ENCODE measurements at regions not wholly inside any gene's neighbourhood (a gene's known extent, or its start where the extent isn't known, plus 50 kb on each side); places are given as distances from the start of the nearest gene placed in this dataset.

DNA sequence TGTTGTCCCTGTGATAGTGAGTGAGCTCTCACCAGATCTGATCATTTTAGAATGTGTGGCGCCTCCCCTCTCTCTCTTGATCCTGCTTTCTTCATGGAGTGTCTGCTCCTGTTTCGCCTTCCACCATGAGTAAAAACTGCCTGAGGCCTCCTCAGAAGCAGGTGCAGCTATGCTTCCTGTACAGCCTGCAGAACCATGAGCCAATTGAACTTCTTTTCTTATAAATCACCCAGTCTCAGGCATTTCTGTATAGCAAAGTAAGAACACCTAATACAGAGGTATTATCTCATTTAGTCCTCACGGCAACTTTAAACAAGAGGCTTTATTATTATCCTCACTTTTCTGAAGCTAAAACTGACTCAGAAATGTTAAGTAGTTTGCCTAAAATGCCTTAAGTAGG, 81.3 kb upstream of the BTG1 start:
- in situ Hi-C loops (cut with MboI), result no loop called here
- H3K9me3 ChIP-seq (replicated peaks; ENCODE audit: control insufficient read depth, insufficient read depth, low read length), result no peaks in the 10 kb centered on the region
- SMC1A ChIA-PET (ENCODE audit: uncharacterized antibody, unreplicated experiment), result interaction anchor here (1.2 to 2.4 kb wide), 4 partner anchors 10 to 56 kb away, joined by 3 to 12 read pairs (median 4); no protein-coding TSS in a partner anchor

More for the DNA sequence above, 81.3 kb upstream of the BTG1 start:
- no peaks in the 10 kb centered on the region for H3K79me2 ChIP-seq (ENCODE audit: control insufficient read depth, insufficient read depth, low read length)
- CTCF ChIA-PET, result interaction anchor here (0.9 kb wide), 1 partner anchor 12 kb away, joined by 3 read pairs; no protein-coding TSS in a partner anchor
- no peak overlapping the region for H3K4me3 ChIP-seq
- no TSS peak for BruUV-seq (replicated peaks)
- H3K36me3 ChIP-seq (ENCODE audit: control insufficient read depth in 2 of 2, insufficient read depth in 2 of 2, low read length in 1 of 2), result no peaks in the 10 kb centered on the region
- 81% methylated on average over 3 of the region's 3 CpGs for WGBS (ENCODE audit: insufficient coverage, insufficient replicate concordance, low lambda C conversion rate, missing lambda C conversion rate)
- intact Hi-C loops (cut with micrococcal nuclease; ENCODE audit: unreplicated experiment), result no loop called here
- no peak overlapping the region for H3K4me2 ChIP-seq (ENCODE audit: control insufficient read depth, insufficient read depth)
- no peaks in the 10 kb centered on the region for H3K27me3 ChIP-seq (replicated peaks in 1 of 2; ENCODE audit: control insufficient read depth in 2 of 2, insufficient read depth in 2 of 2, low read length in 1 of 2)
- ATAC-seq (no peak), DNase-seq (ENCODE audit: low read depth, low spot score) (no peak), FAIRE-seq (no peak)
- H3K27ac ChIP-seq (ENCODE audit: control insufficient read depth, insufficient read depth), result no peak overlapping the region
- RAD21 ChIA-PET (ENCODE audit: unreplicated experiment), result no interaction called here
- no peaks in the 10 kb centered on the region for H4K20me1 ChIP-seq (ENCODE audit: control insufficient read depth, insufficient read depth)
- no peak for TF ChIP-seq YY1 (IDR thresholded peaks at IDR 0.05; ENCODE audit: low read depth, low read length)
- no peak for TF ChIP-seq CREM (IDR thresholded peaks at IDR 0.05; ENCODE audit: low read depth)
- TF ChIP-seq, protein P1, sequence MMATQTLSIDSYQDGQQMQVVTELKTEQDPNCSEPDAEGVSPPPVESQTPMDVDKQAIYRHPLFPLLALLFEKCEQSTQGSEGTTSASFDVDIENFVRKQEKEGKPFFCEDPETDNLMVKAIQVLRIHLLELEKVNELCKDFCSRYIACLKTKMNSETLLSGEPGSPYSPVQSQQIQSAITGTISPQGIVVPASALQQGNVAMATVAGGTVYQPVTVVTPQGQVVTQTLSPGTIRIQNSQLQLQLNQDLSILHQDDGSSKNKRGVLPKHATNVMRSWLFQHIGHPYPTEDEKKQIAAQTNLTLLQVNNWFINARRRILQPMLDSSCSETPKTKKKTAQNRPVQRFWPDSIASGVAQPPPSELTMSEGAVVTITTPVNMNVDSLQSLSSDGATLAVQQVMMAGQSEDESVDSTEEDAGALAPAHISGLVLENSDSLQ (IDR thresholded peaks at IDR 0.05), result no peak
- TF ChIP-seq NFYA (IDR thresholded peaks at IDR 0.05; ENCODE audit: borderline replicate concordance, low read depth, low read length), result no peak
- TF ChIP-seq, protein P2, sequence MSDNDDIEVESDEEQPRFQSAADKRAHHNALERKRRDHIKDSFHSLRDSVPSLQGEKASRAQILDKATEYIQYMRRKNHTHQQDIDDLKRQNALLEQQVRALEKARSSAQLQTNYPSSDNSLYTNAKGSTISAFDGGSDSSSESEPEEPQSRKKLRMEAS (IDR thresholded peaks at IDR 0.05; ENCODE audit: low read depth, low read length), result no peak
- no peak for TF ChIP-seq IRF4 (IDR thresholded peaks at IDR 0.05; ENCODE audit: low read depth, low read length)
- TF ChIP-seq CHD4 (IDR thresholded peaks at IDR 0.05), result no peak
- TF ChIP-seq DPF2 (IDR thresholded peaks at IDR 0.05), result no peak
- TF ChIP-seq JUNB (IDR thresholded peaks at IDR 0.05), result no peak
- POLR2A ChIA-PET, result interaction anchor here (1.2 kb wide), 1 partner anchor 79 kb away, joined by 3 read pairs; no protein-coding TSS in a partner anchor
- H3K4me1 ChIP-seq (ENCODE audit: control insufficient read depth, insufficient read depth, low read length), result no peaks in the 10 kb centered on the region
- H3K9ac ChIP-seq (ENCODE audit: control insufficient read depth, insufficient read depth, low read length), result no peak overlapping the region
- H2AFZ ChIP-seq (ENCODE audit: control insufficient read depth, low read depth, low read length), result no peak overlapping the region

Measured in GM12878 (cell line).